BLaER1 (cell line): ENCODE measurements at regions not wholly inside any gene's neighbourhood (a gene's known extent, or its start where the extent isn't known, plus 50 kb on each side); places are given as distances from the start of the nearest gene placed in this dataset.
"Not testable (repeated sequence)": the region's sequence is repeated elsewhere in the genome, so short reads cannot be mapped to it uniquely, and the experiment has no call there.

ENCODE experiments used
- H3K27ac ChIP-seq: shearing (Covaris generic); formaldehyde crosslinking; 2 replicates; pipeline ENCODE4 v1.8.1; 2022
- H3K27me3 ChIP-seq: shearing (Covaris generic); formaldehyde crosslinking; 2 replicates; pipeline ENCODE4 v1.8.1; 2022
- H3K36me3 ChIP-seq: shearing (Covaris generic); formaldehyde crosslinking; 2 replicates; pipeline ENCODE4 v1.8.1; 2022
- H3K4me1 ChIP-seq: shearing (Covaris generic); formaldehyde crosslinking; 2 replicates; pipeline ENCODE4 v1.8.1; 2022
- H3K4me2 ChIP-seq: shearing (Covaris generic); formaldehyde crosslinking; 2 replicates; pipeline ENCODE4 v1.8.1; 2022
- H3K4me3 ChIP-seq: shearing (Covaris generic); formaldehyde crosslinking; 2 replicates; pipeline ENCODE4 v1.8.1; 2022
- H3K9ac ChIP-seq: shearing (Covaris generic); formaldehyde crosslinking; 2 replicates; pipeline ENCODE4 v1.8.1; 2022
- H3K9me3 ChIP-seq: shearing (Covaris generic); formaldehyde crosslinking; 2 replicates; pipeline ENCODE4 v1.8.1; 2022
- H4K20me1 ChIP-seq: shearing (Covaris generic); formaldehyde crosslinking; 2 replicates; pipeline ENCODE4 v1.8.1; 2022
- Cebpa-rat ChIP-seq: shearing (Covaris generic); IDR thresholded peaks from 2 replicates; pipeline ENCODE4 v1.8.1; 2022

GRCh38 chr9:78127279-78128225 is 95.9 kb upstream of the GNAQ start:
- Histone ChIP-seq H3K9me3 (no peaks in the 10 kb centered on the region; the same call in 1 of the 2 replicates), H3K4me3 (no peak overlapping the region), H3K27ac (no peak overlapping the region), H3K4me1 (peaks cover 6% of the 10 kb centered on the region), H3K27me3 (no peaks in the 10 kb centered on the region), H3K9ac (no peak overlapping the region), H3K4me2 (no peak overlapping the region), H3K36me3 (no peaks in the 10 kb centered on the region), H4K20me1 (no peaks in the 10 kb centered on the region)
- TF ChIP-seq Cebpa-rat, result no peak

GRCh38 chr9:78123808-78124207 is 92.2 kb upstream of the GNAQ start:
- Histone ChIP-seq H3K4me2 (no peak overlapping the region), H3K27ac (no peak overlapping the region), H3K27me3 (no peaks in the 10 kb centered on the region), H3K4me1 (no peaks in the 10 kb centered on the region), H3K9me3 (no peaks in the 10 kb centered on the region), H3K9ac (no peak overlapping the region), H3K4me3 (no peak overlapping the region), H4K20me1 (no peaks in the 10 kb centered on the region), H3K36me3 (no peaks in the 10 kb centered on the region)
- no peak for TF ChIP-seq Cebpa-rat

- H3K27me3 ChIP-seq, result no peaks in the 10 kb centered on the region
- H3K27ac ChIP-seq, result no peak overlapping the region
- TF ChIP-seq Cebpa-rat, result no peak
- no peak overlapping the region for H3K4me2 ChIP-seq
- H3K4me3 ChIP-seq, result no peak overlapping the region
- no peaks in the 10 kb centered on the region for H4K20me1 ChIP-seq
- no peaks in the 10 kb centered on the region for H3K36me3 ChIP-seq
- no peaks in the 10 kb centered on the region for H3K9me3 ChIP-seq
- no peak overlapping the region for H3K9ac ChIP-seq
- no peaks in the 10 kb centered on the region for H3K4me1 ChIP-seq
Measured at GRCh38 chr9:78122631-78123030, 91.0 kb upstream of the GNAQ start.

GRCh38 chr9:78121488-78121887 is 89.9 kb upstream of the GNAQ start:
- no peak overlapping the region for H3K4me2 ChIP-seq
- H3K36me3 ChIP-seq, result no peaks in the 10 kb centered on the region
- H3K4me3 ChIP-seq, result no peak overlapping the region
- H3K27ac ChIP-seq, result no peak overlapping the region
- no peaks in the 10 kb centered on the region for H4K20me1 ChIP-seq
- no peaks in the 10 kb centered on the region for H3K27me3 ChIP-seq
- TF ChIP-seq Cebpa-rat, result no peak
- H3K4me1 ChIP-seq, result no peaks in the 10 kb centered on the region
- no peaks in the 10 kb centered on the region for H3K9me3 ChIP-seq
- no peak overlapping the region for H3K9ac ChIP-seq

DNA sequence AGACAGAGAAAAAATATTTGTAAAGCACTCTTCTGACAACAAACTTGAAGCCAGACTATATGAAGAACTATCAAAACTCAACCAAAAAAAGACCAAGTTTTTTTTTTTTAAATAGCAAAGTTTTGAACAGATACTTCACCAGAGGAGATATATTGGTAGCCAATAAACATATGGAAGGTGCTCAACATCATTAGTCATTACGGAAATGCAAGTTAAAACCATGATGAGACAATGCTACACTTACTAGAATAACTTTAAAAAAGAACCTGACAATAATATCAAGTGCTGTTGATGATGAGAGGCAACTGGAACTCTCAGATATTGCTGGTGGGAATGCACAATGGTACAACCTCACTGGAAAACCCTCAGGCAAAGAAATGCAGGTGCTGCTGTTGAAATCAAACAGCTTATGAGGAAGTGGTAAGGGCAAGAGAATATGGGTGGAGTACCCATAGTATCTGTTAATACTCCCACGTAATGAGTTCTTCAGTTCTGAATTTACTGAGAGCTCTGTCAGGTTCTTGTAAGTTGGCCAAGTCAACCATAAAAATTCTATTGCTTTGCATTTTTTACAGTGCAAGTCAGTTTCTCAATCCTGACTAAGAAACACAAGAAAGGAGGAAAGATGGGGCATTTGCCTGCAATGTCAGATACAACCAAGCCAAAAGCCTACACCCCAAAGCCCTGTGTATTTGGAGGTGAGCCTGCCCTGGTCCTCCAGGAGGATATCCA is 87.3 kb upstream of the GNAQ start:
- no peak overlapping the region for H3K9ac ChIP-seq
- H3K27me3 ChIP-seq, result no peaks in the 10 kb centered on the region
- no peak overlapping the region for H3K4me3 ChIP-seq
- peaks cover 12% of the 10 kb centered on the region for H3K4me1 ChIP-seq
- no peaks in the 10 kb centered on the region for H4K20me1 ChIP-seq
- H3K36me3 ChIP-seq, result no peaks in the 10 kb centered on the region
- H3K27ac ChIP-seq, result no peak overlapping the region
- no peak overlapping the region for H3K4me2 ChIP-seq
- no peaks in the 10 kb centered on the region for H3K9me3 ChIP-seq
- no peak for TF ChIP-seq Cebpa-rat

- Histone ChIP-seq H3K4me2 (peak overlapping the region; percentile 23), H3K36me3 (no peaks in the 10 kb centered on the region), H3K9me3 (no peaks in the 10 kb centered on the region), H3K4me1 (peaks cover 12% of the 10 kb centered on the region), H3K27ac (no peak overlapping the region), H3K9ac (no peak overlapping the region), H4K20me1 (no peaks in the 10 kb centered on the region), H3K4me3 (no peak overlapping the region), H3K27me3 (no peaks in the 10 kb centered on the region)
- no peak for TF ChIP-seq Cebpa-rat
Measured at GRCh38 chr9:78115073-78115472, 83.5 kb upstream of the GNAQ start.

- H3K9me3 ChIP-seq, result no peaks in the 10 kb centered on the region
- no peak overlapping the region for H3K4me3 ChIP-seq
- TF ChIP-seq Cebpa-rat, result no peak
- H3K4me1 ChIP-seq, result peaks cover 12% of the 10 kb centered on the region
- H4K20me1 ChIP-seq, result no peaks in the 10 kb centered on the region
- H3K27me3 ChIP-seq, result no peaks in the 10 kb centered on the region
- H3K27ac ChIP-seq, result no peak overlapping the region
- H3K9ac ChIP-seq, result no peak overlapping the region
- peak overlapping the region; percentile 23 for H3K4me2 ChIP-seq
- no peaks in the 10 kb centered on the region for H3K36me3 ChIP-seq
Measured at GRCh38 chr9:78114581-78114980, 83.0 kb upstream of the GNAQ start.

DNA sequence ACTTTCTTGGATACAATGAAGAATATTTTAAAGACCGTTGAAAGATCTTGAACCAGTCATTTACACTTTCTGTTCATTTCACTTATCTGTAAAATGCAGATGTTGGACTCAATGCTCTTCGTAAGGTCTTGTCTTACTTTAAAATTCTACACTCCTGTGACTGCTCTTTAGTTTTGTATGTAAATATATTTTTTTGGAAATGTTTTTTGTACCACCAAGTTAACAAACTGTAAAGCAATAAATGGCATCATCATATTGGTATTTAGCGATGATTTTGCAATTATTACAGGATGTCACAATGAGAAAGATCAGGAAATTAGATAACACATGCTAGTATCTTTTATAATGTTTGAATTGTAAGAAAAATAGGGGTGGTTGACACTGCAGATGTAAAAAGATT is 80.8 kb upstream of the GNAQ start:
- no peaks in the 10 kb centered on the region for H4K20me1 ChIP-seq
- no peak overlapping the region for H3K9ac ChIP-seq
- no peak overlapping the region for H3K27ac ChIP-seq
- no peak overlapping the region for H3K4me3 ChIP-seq
- H3K4me1 ChIP-seq, result peaks cover 12% of the 10 kb centered on the region
- peaks cover 6% of the 10 kb centered on the region; the same call in 1 of the 2 replicates for H3K9me3 ChIP-seq
- no peak overlapping the region for H3K4me2 ChIP-seq
- TF ChIP-seq Cebpa-rat, result no peak
- no peaks in the 10 kb centered on the region for H3K27me3 ChIP-seq
- H3K36me3 ChIP-seq, result no peaks in the 10 kb centered on the region

GRCh38 chr9:78112004-78112403 is 80.4 kb upstream of the GNAQ start:
- Histone ChIP-seq H3K27me3 (no peaks in the 10 kb centered on the region), H3K27ac (no peak overlapping the region), H4K20me1 (no peaks in the 10 kb centered on the region), H3K4me2 (no peak overlapping the region), H3K36me3 (no peaks in the 10 kb centered on the region), H3K4me3 (no peak overlapping the region), H3K9me3 (peaks cover 10% of the 10 kb centered on the region; the same call in 1 of the 2 replicates), H3K4me1 (peaks cover 14% of the 10 kb centered on the region), H3K9ac (no peak overlapping the region)
- TF ChIP-seq Cebpa-rat, result no peak

DNA sequence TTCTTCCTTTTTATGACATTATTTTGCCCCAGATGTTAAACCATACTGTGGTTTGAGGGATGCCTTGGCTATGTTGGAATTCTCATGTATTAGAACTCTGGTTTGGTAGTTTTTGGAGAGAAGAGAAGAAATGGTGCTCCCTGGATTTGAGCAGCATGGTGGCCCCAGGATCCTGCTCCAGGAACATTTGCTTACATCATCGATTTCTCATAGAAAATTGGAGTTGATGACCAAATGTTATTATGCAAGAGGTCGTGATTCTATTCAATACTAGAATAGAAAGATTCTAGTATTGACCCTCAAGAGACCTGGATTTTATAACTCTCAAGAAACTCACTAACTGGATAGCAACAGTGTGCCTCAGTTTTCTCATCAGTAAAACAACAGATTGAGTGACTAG is 77.5 kb upstream of the GNAQ start:
- Histone ChIP-seq H3K27me3 (no peaks in the 10 kb centered on the region), H3K4me1 (peaks cover 10% of the 10 kb centered on the region; the same call in 1 of the 2 replicates), H3K4me3 (no peak overlapping the region), H3K36me3 (no peaks in the 10 kb centered on the region), H3K27ac (no peak overlapping the region), H3K4me2 (no peak overlapping the region), H3K9me3 (peaks cover 17% of the 10 kb centered on the region), H3K9ac (no peak overlapping the region), H4K20me1 (no peaks in the 10 kb centered on the region)
- TF ChIP-seq Cebpa-rat, result no peak

GRCh38 chr9:78106586-78106985 is 75.0 kb upstream of the GNAQ start:
- not testable (repeated sequence) for H3K27me3 ChIP-seq, H3K36me3 ChIP-seq, H3K4me3 ChIP-seq, H3K9ac ChIP-seq, H3K27ac ChIP-seq, H3K4me2 ChIP-seq, H4K20me1 ChIP-seq
- Histone ChIP-seq H3K4me1 (peaks cover 16% of the 10 kb centered on the region), H3K9me3 (peaks cover 17% of the 10 kb centered on the region)
